Fibroblast of pulmonary artery (primary cell): ENCODE measurements at regions not wholly inside any gene's neighbourhood (a gene's known extent, or its start where the extent isn't known, plus 50 kb on each side); places are given as distances from the start of the nearest gene placed in this dataset.

Experiments
- DNase-seq: peaks from one replicate; pipeline ENCODE4 v3.0.0-alpha.2; 2010; ENCODE audit warnings: low read depth
- H3K4me3 ChIP-seq: replicated peaks from 2 replicates; pipeline ENCODE4 v1.5.1; 2011; ENCODE audit warnings: low read depth, mild to moderate bottlenecking, control low read depth, low read length, moderate library complexity
- CTCF ChIP-seq: IDR thresholded peaks from 2 replicates; pipeline ENCODE4 v1.5.1; 2011; ENCODE audit warnings: mild to moderate bottlenecking, control low read depth, low read length, inconsistent platforms; ENCODE audit errors: missing control alignments

GRCh38 chr3:59107856-59108815 lies 58.3 kb upstream of the CFAP20DC start:
- DNase-seq = no peak
- no peak for TF ChIP-seq CTCF
- H3K4me3 ChIP-seq = no peak overlapping the region

- no peak for DNase-seq
- TF ChIP-seq CTCF = no peak
- H3K4me3 ChIP-seq = no peak overlapping the region
Observed at GRCh38 chr3:59106085-59106648, 56.3 kb upstream of the CFAP20DC start.

GRCh38 chr3:59103552-59103951 lies 53.7 kb upstream of the CFAP20DC start:
- H3K4me3 ChIP-seq = no peak overlapping the region
- no peak for TF ChIP-seq CTCF
- no peak for DNase-seq

DNA sequence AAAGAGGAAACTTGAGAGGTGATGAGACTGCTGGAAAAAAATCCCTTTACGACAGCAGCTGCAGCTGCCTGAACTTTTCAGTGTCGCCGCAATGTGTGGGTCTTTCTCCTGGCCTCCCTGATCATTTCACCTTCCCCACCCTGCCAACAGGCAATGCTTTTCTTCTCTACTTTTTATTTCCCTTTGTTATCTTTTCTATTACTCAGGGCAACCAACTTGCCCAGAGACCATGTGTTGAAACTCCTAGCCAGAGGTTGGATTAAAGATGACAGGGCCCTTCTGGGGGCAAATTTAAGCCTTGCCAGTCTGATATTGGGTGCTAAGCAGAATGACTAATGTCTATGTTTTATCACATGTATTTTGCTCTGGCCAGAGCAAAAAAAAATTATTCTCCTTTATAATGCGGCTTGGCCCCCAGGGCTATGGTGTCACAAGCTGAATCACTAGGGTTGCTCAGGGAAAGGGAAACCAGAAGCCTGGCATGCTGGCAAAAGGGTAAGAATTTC lies 51.5 kb upstream of the CFAP20DC start:
- H3K4me3 ChIP-seq = no peak overlapping the region
- TF ChIP-seq CTCF = no peak
- peak; percentile 6 for DNase-seq
